Heart right ventricle (tissue), 16 donors: ENCODE measurements at regions not wholly inside any gene's neighbourhood (a gene's known extent, or its start where the extent isn't known, plus 50 kb on each side); places are given as distances from the start of the nearest gene placed in this dataset.

Experiments
- ATAC-seq, 8 donors: fragments of 200-7000 bp; cut with Tn5 transposase; one replicate each; pipeline ENCODE4 v1.9.1; 2020; ENCODE audit warnings: mild to moderate bottlenecking in 8 of 8, moderate library complexity in 8 of 8, moderate number of reproducible peaks in 1 of 8
- DNase-seq, 2 donors: peaks; one replicate each; pipeline ENCODE4 v3.0.0-alpha.2; 2020
- H3K27ac ChIP-seq, 10 donors: fragments of 200-600 bp; sonication (generic) in 2 of 10; one replicate each; pipeline versions ENCODE4 v1.5.0 to v1.8.0; 2020 to 2022; ENCODE audit warnings: mild to moderate bottlenecking in 3 of 10
- H3K27me3 ChIP-seq, 7 donors: fragments of 200-600 bp; one replicate each; pipeline ENCODE4 v1.8.0; 2021 to 2022; ENCODE audit warnings: mild to moderate bottlenecking in 2 of 7
- H3K36me3 ChIP-seq, 9 donors: fragments of 200-600 bp; sonication (generic) in 1 of 9; one replicate each; pipeline versions ENCODE4 v1.5.0 to v1.8.0; 2020 to 2022; ENCODE audit warnings: mild to moderate bottlenecking in 2 of 9
- H3K4me1 ChIP-seq, 9 donors: fragments of 200-600 bp; sonication (generic) in 1 of 9; one replicate each; pipeline versions ENCODE4 v1.5.0 to v1.8.0; 2020 to 2022; ENCODE audit warnings: mild to moderate bottlenecking in 4 of 9
- H3K4me3 ChIP-seq, 10 donors: fragments of 200-600 bp; sonication (generic) in 2 of 10; one replicate each; pipeline versions ENCODE4 v1.5.0 to v1.8.0; 2020 to 2022; ENCODE audit warnings: mild to moderate bottlenecking in 7 of 10, moderate library complexity in 2 of 10
- H3K9me3 ChIP-seq, 11 donors: fragments of 200-600 bp in 10 of 11; sonication (generic) in 2 of 11; one replicate each; pipeline versions ENCODE4 v1.5.0 to v1.8.0; 2013 to 2022; ENCODE audit warnings: mild to moderate bottlenecking in 2 of 11, control low read depth in 1 of 11, moderate library complexity in 1 of 11
- WGBS, 2 donors: extraction: QIAGEN DNeasy Blood & Tissue Kit; methylation state at CpG; one replicate each; pipeline ENCODE4 v1.1.7; 2013; ENCODE audit warnings: inconsistent platforms in 1 of 2; 5-methylcytosine and 5-hydroxymethylcytosine counted together
- intact Hi-C, 10 donors: fragments of 100-400 bp; cut with DNase I; formaldehyde crosslinking; loops; one replicate each; pipeline versions ENCODE4 v1.11.1 to v1.14.2; 2022
- TF ChIP-seq, protein P1 (sequence below), 9 donors: fragments of 200-600 bp; sonication (generic) in 2 of 9; IDR thresholded peaks; one replicate each; pipeline versions ENCODE4 v1.5.0 to v1.8.0; 2021 to 2022; ENCODE audit warnings: antibody characterized with exemption in 9 of 9, mild to moderate bottlenecking in 5 of 9, moderate library complexity in 1 of 9
- donor health status: Arrhythmogenic right ventricular cardiomyopathy.
- donor health status: ischemic (EF 13 %, LVEDD 7.1; RV severe dilation, severe dysfunction).
- donor health status: healthy with polysubstance abuse.
- donor health status: DM: no; HTN: yes; CAD: no.
- donor health status: DM: no; HTN: no; CAD: no.
- donor health status: ischemic (EF 25% LVEDD 6.9; RV normal size, moderate dysfunction).
- donor health status: ischemic (EF 25% LVEDD 5.7; RV mildly dilated, moderate dysfunction).
- donor health status: healthy.
- donor health status: DM: yes; HTN: yes; CAD: no.
- donor health status: Ischemic cardiomyopathy.
- donor health status: ischemic (EF 35%, LVEDD 5.7; RV mildly dilated, moderate dysfunction).
- donor health status: nonischemic (EF 11% LVEDD 7.7; RV severe dilation, severe dysfunction).
- donor health status: DM: yes; HTN: yes; CAD: no.
- donor health status: PGD.
- donor health status: ischemic (EF 29% LVEDD 5.4; RV normal size, mild dysfunction).
- donor health status: nonischemic (EF 23%, LVEDD 6.1; RV moderate dilation, normal function).

GRCh38 chr3:141418751-141419150 lies 50.4 kb downstream of the ZBTB38 start:
- DNase-seq (no peak), ATAC-seq (no peak)
- Histone ChIP-seq H3K27ac (peak overlapping the region in 3 of 10 donors; percentile 50 to 99 (median 63)), H3K36me3 (peaks cover 0 to 81% (median 14%) of the 10 kb centered on the region in 9 donors), H3K4me1 (peaks cover 3 to 97% (median 76%) of the 10 kb centered on the region in 9 donors), H3K4me3 (no peak overlapping the region), H3K9me3 (no peaks in the 10 kb centered on the region), H3K27me3 (no peaks in the 10 kb centered on the region)
- intact Hi-C loops, result no loop called here
- WGBS, 2 donors, result 97 to 98% methylated on average over 4 of the region's 4 CpGs
- TF ChIP-seq, protein P1, sequence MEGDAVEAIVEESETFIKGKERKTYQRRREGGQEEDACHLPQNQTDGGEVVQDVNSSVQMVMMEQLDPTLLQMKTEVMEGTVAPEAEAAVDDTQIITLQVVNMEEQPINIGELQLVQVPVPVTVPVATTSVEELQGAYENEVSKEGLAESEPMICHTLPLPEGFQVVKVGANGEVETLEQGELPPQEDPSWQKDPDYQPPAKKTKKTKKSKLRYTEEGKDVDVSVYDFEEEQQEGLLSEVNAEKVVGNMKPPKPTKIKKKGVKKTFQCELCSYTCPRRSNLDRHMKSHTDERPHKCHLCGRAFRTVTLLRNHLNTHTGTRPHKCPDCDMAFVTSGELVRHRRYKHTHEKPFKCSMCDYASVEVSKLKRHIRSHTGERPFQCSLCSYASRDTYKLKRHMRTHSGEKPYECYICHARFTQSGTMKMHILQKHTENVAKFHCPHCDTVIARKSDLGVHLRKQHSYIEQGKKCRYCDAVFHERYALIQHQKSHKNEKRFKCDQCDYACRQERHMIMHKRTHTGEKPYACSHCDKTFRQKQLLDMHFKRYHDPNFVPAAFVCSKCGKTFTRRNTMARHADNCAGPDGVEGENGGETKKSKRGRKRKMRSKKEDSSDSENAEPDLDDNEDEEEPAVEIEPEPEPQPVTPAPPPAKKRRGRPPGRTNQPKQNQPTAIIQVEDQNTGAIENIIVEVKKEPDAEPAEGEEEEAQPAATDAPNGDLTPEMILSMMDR (IDR thresholded peaks at IDR 0.05), result no peak

DNA sequence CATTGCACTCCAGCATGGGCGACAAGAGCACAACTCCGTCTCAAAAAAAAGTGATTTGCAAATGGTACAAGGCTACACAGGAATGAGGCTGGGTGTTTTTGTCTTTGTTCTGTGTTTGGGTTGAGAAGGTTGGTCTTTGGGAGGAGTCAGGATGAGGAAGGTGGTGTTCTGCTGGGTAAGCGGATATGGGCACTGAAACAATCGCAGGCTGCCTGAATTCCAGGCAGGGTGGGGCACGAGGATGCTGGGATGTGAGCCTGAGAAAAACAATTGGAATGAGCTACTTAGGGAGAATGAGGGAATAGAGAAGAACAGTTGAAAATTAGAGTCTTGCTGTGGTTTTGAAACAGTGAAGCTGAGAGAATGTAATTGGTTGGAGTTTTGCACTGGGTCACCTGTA lies 51.6 kb downstream of the ZBTB38 start:
- 76 to 77% methylated on average over 5 of the region's 5 CpGs for WGBS, 2 donors
- ATAC-seq (peak in 4 of 8 donors; percentile 38 to 52 (median 48)), DNase-seq (no peak)
- Histone ChIP-seq H3K9me3 (no peaks in the 10 kb centered on the region), H3K27me3 (no peaks in the 10 kb centered on the region), H3K27ac (peak overlapping the region in 7 of 10 donors; percentile 27 to 99 (median 50)), H3K4me1 (peaks cover 3 to 97% (median 75%) of the 10 kb centered on the region in 9 donors), H3K36me3 (peaks cover 0 to 75% (median 6%) of the 10 kb centered on the region in 9 donors), H3K4me3 (no peak overlapping the region)
- intact Hi-C loops, result no loop called here
- TF ChIP-seq, protein P1 (IDR thresholded peaks at IDR 0.05), result no peak

DNA sequence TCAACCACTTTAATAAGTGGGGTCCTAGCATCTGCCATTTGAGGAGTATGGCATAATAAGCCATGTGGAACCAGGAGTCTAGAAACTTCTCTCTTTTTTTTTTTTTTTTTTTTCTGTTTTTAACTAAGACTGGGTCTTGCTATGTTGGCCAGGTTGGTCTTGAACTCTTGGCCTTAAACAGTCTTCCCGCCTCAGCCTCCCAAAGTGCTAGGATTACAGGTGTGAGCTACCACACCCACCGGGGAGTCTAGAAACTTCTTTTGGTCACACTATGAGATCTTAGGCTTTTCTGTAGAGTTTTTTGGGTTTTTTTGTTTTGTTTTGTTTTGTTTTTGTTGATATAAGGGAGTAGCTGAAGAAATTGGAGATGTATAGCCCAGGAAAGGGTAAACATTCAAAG lies 52.9 kb downstream of the ZBTB38 start:
- TF ChIP-seq, protein P1 (IDR thresholded peaks at IDR 0.05), result no peak
- peak overlapping the region in 6 of 10 donors; percentile 21 to 99 (median 44) for H3K27ac ChIP-seq
- no peaks in the 10 kb centered on the region for H3K27me3 ChIP-seq
- peaks cover 0 to 66% (median 3%) of the 10 kb centered on the region in 9 donors for H3K36me3 ChIP-seq
- peaks cover 8 to 97% (median 75%) of the 10 kb centered on the region in 9 donors for H3K4me1 ChIP-seq
- H3K9me3 ChIP-seq, result no peaks in the 10 kb centered on the region
- ATAC-seq (no peak), DNase-seq (no peak)
- intact Hi-C loops, result no loop called here
- no peak overlapping the region for H3K4me3 ChIP-seq
- WGBS, 2 donors, result 97 to 100% methylated on average over 2 of the region's 2 CpGs

GRCh38 chr3:141421639-141422319 lies 53.5 kb downstream of the ZBTB38 start:
- intact Hi-C loops, result no loop called here
- Histone ChIP-seq H3K4me1 (peaks cover 12 to 97% (median 75%) of the 10 kb centered on the region in 9 donors), H3K27me3 (no peaks in the 10 kb centered on the region), H3K27ac (peak overlapping the region in 7 of 10 donors; percentile 13 to 99 (median 33)), H3K9me3 (no peaks in the 10 kb centered on the region), H3K4me3 (no peak overlapping the region), H3K36me3 (peaks cover 0 to 64% (median 3%) of the 10 kb centered on the region in 9 donors)
- WGBS, 2 donors, result 80 to 92% methylated on average over 5 of the region's 5 CpGs
- TF ChIP-seq, protein P1 (IDR thresholded peaks at IDR 0.05), result no peak
- DNase-seq, result no peak
- ATAC-seq, result peak in 2 of 8 donors; percentile 10 to 26
